GM21423 (cell line): ENCODE measurements at regions not wholly inside any gene's neighbourhood (a gene's known extent, or its start where the extent isn't known, plus 50 kb on each side); places are given as distances from the start of the nearest gene placed in this dataset.

Experiments
- ATAC-seq: cut with Tn5 transposase; IDR thresholded peaks from one replicate; pipeline ENCODE4 v1.9.1; 2021; ENCODE audit warnings: mild to moderate bottlenecking, moderate library complexity; ENCODE audit not compliant: unreplicated experiment

- ATAC-seq = no peak
Observed at GRCh38 chr4:106687026-106687425, 318.4 kb upstream of the GIMD1 start.

GRCh38 chr4:106681381-106681921 is 312.9 kb upstream of the GIMD1 start:
- no peak for ATAC-seq

DNA sequence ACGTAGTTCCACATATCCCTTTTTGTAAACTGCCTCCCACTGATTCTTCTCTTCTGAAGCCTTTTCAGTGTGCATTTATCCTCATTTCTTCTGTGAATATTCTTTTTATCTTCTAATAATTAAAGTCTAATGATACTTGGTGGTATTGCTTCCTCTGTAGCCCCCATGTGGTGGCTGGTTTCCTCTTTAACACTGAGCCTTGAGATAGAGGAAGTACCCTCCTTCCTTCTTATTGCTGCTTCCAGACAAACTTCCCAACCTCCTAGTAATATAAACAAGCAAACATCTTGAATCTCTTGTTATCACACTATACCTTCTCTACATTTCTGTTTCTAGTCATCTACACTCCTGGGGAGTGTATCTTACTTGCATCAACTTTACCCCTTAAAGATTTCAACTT is 310.5 kb upstream of the GIMD1 start:
- no peak for ATAC-seq

- no peak for ATAC-seq
Observed at GRCh38 chr4:106677213-106677612, 308.6 kb upstream of the GIMD1 start.

GRCh38 chr4:106676173-106676921 is 307.8 kb upstream of the GIMD1 start:
- ATAC-seq = no peak

DNA sequence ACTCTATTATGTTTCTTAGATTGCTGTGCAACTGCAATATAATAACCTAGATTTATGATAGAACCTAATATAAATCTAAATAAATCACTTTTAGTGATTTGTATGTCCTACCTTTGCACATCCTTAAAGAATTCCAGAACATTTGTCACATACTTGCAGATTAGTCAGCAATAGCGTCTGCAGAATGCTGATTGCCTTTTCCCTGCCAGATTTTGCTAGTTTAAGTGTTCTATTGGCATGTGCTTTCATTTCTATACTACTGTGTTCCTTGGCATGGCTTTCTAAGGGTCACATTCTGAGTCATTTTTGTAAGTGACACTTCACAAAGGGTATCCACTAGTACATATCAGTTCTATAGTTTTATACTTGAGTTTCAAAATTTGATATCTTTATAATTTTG is 303.1 kb upstream of the GIMD1 start:
- no peak for ATAC-seq

- ATAC-seq = no peak
Observed at GRCh38 chr4:106670976-106671375, 302.4 kb upstream of the GIMD1 start.

DNA sequence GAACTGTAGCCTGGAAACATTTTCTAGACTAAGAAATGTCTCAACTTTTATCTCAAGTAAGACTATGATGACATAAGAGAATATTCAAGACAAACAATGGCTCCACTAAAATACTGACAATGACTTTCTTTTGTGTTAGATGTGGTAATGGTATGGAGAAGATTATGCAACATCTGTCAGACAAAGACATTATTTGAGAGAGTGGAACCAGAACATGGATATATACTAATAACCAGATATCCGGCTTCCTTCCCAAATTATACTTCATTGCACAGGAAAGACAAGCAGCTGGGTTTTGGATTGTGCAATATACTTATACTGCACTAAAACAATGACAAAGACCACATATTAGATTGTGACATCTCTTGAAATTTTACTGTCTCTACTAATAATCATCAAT is 290.8 kb upstream of the GIMD1 start:
- no peak for ATAC-seq

DNA sequence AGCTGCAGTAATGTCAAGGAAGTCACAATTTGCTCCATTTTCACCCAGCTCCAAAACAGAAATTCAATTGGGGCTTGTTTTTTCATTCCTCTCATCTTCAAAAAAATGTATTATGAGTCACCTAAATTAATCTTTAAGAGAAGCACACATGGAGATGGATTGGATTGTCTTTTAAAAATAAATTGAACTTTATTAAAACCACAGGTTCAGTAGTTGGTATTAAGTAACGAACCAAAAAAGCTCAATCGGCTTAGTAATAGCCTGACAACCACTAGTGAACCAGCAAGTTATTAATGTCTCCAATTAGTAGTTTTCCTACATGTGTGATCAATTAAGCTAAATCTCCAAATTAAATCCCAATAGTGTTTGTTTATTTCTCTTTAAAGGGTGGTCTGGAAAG is 283.5 kb upstream of the GIMD1 start:
- ATAC-seq = no peak

- no peak for ATAC-seq
Observed at GRCh38 chr4:106650701-106651100, 282.1 kb upstream of the GIMD1 start.

GRCh38 chr4:106647451-106647850 is 278.9 kb upstream of the GIMD1 start:
- ATAC-seq = no peak

DNA sequence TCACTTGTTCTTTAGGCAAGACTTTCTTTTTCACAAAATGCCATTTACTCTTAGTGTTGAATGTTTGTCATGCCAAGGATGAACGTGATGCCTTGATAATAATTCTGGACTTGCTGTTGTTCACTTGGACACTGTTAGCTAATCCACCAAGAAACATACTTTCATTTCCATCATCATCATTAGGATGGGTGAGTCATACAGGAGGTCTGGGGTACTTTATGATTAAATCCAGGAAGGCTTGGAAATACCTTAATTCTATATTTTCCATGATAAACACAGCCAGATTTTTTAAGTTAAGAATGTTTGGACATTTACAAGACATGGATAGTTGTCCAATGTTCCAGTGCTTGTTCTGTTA is 260.7 kb upstream of the GIMD1 start:
- ATAC-seq = no peak

DNA sequence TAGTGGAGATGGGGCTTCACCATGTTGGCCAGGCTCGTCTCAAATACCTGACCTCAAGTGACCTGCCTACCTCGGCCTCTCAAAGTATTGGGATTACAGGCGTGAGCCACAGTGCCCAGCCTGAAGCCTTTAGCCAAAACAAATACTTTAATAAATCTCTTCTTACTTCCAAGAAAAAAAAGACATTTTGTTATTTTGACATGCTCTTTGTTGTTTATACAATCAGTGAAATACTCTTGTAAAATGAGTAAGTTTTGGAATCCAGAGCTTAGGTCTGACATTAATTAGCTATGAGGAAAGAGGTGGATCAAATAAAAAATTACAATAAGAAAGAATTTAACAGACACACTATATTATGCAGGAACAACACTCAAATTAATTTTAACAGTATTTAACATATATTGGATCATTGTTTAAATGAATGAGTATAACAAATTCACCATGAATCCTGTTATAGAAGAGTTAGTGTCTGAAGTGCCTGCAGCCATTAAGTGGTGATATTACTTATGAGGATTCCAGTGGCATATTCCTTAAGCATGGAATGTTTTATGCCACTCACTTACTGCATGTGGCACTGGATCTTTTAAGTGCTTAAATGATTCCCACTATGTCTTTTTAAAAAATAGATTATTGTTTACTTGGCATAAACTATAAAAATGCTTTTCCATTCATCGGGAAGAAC is 260.1 kb upstream of the GIMD1 start:
- ATAC-seq = no peak

DNA sequence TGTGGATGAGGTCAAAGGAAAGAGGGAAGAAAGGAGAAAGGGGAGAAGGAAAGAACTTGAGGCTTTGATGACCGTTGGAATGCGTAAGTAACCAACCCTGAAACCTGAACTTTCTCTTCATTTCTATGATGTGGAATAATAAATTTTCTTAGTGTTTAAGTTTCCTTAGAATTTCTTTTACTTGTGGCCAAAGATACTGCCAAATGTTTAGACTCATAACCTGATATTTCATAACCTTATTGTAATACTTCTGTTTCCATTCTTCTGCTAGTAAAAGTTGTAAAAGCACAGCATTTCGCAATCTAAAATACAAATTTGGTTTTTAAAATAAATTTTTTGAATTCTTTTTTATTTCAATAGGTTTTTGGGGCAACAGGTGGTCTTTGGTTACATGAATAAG is 258.5 kb upstream of the GIMD1 start:
- no peak for ATAC-seq

DNA sequence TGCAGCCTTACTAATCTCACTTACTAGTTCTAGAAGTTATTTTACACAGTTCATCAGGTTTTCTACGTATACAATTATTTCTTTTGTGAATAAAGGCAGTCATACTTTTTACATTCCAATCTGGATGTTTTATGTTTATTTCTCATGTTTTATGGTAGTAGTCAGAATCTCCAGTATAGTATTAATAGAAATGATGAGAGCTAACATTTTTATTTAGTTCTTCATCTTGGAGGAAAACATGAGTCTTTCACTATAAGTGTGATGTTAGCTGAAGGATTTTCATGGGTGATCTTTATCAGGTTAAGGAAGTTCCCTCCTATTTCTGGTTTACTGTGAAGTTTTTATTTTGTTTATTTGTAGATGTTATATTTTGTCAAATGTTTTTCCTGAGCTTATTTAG is 256.1 kb upstream of the GIMD1 start:
- ATAC-seq = no peak

GRCh38 chr4:106618956-106619355 is 250.4 kb upstream of the GIMD1 start:
- ATAC-seq = no peak

DNA sequence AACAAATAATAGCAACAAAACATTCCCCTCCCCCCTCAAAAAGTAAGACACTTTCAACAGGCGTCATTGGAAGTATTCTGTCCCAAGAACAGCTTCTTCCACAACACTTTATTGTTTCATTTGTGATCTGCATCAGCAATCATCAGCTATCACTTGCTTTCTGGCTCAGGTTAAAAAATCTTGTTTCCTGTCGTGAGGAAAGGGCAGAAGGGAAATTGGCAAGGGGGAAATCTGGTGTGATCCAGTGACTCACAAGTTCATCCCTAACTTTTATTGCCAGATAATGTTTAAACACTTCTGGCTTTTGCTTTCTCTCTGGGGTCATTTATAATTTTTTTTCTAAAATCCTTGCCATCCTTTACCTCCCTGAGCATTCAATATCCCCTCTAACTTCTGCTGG is 247.4 kb upstream of the GIMD1 start:
- ATAC-seq = no peak

DNA sequence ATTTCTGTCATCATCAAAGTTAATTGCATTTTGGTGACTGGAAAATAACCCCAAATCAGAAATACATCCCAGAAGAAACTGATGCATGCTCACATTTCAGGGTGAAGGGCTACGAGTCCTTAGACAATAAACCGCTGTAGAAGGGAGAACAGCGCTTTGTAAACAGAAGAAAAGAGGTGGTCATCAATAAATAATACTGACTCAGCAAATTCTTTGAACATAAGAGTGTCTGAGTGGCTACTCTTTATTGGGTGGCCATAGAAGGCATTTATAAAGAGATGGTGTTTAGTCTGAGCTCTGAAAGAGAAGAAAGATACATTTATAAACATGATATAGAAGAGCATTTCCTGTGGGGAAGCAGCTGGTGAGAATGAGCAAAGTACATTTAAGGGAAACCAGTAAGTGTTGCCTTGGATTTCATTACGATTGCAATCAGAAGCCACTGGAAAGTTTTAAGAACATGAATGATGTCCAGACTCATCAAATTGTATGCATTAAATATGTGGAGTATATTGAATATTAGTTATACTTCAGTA is 246.9 kb upstream of the GIMD1 start:
- ATAC-seq = no peak

DNA sequence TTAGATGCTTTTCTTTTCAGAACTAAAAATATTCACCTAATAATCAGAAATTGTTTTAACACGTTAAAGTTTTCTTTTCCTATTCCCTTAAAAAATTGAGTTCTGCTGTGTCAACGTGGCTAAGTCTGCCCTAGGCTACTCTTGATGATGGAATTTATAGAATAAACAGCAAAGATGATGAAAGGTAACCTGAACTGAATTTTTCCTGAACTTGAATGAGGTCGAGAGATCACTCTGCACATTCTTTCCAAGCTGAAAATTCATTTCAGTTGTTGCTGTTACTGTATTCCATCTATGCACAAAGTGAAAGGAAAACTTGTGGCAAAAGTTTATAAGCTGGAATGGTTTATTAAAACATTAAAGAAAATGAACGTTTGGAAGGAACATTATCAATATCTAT is 245.9 kb upstream of the GIMD1 start:
- no peak for ATAC-seq

- ATAC-seq = no peak
Observed at GRCh38 chr4:106609917-106610316, 241.3 kb upstream of the GIMD1 start.

DNA sequence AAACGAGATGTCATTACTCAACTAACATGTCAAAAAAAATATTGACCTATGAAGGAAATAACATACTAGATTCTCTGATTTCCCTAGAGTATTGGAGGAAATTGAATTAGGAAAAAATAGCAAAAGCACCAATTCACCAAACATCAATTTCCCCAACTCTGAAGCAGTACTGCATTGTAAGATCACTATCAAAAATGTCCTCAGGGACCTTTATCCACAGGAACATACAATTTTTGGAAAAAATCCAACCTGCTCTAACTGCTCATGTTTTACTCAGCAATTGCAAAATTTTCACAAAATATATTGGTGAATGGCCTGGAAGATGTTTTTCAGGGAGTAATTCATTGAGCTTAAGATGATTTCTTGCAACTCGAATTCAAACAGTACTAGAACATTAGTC is 239.0 kb upstream of the GIMD1 start:
- ATAC-seq = no peak

DNA sequence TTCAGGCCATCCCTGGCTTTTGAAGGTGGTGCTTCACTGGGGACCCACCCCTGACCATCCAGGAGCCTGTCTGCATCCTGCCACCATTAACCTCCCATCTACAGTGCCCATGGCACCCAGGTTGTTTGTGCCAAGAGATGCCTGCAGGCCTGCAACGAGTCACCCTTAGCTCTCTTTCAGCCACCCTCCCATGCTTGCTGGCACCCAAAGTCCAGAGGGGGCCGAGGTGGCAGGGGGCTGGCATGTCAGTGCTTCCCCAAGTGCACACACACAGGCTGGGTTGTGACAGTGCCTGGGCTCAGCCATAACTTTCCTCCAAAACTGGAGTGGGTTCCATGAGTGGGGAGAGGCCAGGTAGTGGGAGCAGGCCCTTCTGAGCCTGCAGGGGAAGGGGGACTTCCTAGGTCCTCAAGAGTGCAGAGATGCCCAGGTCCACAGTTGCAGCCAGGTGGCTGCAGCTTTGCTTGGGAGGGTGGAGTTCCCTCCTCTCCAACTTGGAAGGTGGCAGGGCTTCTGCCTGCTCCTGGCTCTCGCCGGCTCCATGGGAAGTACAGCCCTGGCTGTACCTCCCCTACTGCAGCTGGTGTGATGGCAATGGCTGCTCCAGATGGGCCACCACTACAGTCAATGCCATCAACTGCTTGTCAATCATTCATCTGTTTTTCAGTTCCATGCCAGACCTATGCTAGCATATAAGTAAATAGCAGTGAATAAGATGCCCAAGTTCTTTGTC is 235.9 kb upstream of the GIMD1 start:
- ATAC-seq = no peak
